GM23338 (cell line): ENCODE measurements at regions not wholly inside any gene's neighbourhood (a gene's known extent, or its start where the extent isn't known, plus 50 kb on each side); places are given as distances from the start of the nearest gene placed in this dataset.

ENCODE experiments used
- ATAC-seq: fragments of 200-7000 bp; cut with Tn5 transposase; 3 replicates; pipeline ENCODE4 v1.9.1; 2020
- DNase-seq: peaks from one replicate; pipeline ENCODE4 v3.0.0-alpha.2; 2015; ENCODE audit warnings: low spot score
- H2AFZ ChIP-seq: fragments of 200-600 bp; sonication (generic); 2 replicates; pipeline ENCODE4 v1.8.0; 2016; ENCODE audit warnings: antibody characterized with exemption, mild to moderate bottlenecking, moderate library complexity
- H3F3A ChIP-seq: fragments of 200-600 bp; sonication (generic); replicated peaks from 2 replicates; pipeline ENCODE4 v1.8.0; 2017; ENCODE audit warnings: antibody characterized with exemption, mixed run types, low read depth
- H3K27ac ChIP-seq: fragments of 200-600 bp; sonication (generic); 2 replicates; pipeline ENCODE4 v1.6.1; 2016; ENCODE audit warnings: low read depth
- H3K27me3 ChIP-seq: fragments of 200-600 bp; sonication (generic); 2 replicates; pipeline ENCODE4 v1.8.0; 2016; ENCODE audit warnings: mild to moderate bottlenecking, mixed run types, moderate library complexity; ENCODE audit not compliant: insufficient read depth
- H3K36me3 ChIP-seq: fragments of 200-600 bp; sonication (generic); 2 replicates; pipeline ENCODE4 v1.8.0; 2016; ENCODE audit warnings: mild to moderate bottlenecking; ENCODE audit not compliant: insufficient read depth
- H3K4me1 ChIP-seq: fragments of 200-600 bp; sonication (generic); 2 replicates; pipeline ENCODE4 v1.8.0; 2016; ENCODE audit warnings: mild to moderate bottlenecking, moderate library complexity; ENCODE audit not compliant: insufficient read depth
- H3K4me2 ChIP-seq: fragments of 200-600 bp; sonication (generic); 2 replicates; pipeline ENCODE4 v1.7.1; 2017; ENCODE audit warnings: mixed run types
- H3K4me3 ChIP-seq: fragments of 200-600 bp; sonication (generic); 2 replicates; pipeline ENCODE4 v1.6.1; 2016; ENCODE audit warnings: mixed run types
- H3K79me2 ChIP-seq: fragments of 200-600 bp; sonication (generic); replicated peaks from 2 replicates; pipeline ENCODE4 v1.8.0; 2017; ENCODE audit warnings: mild to moderate bottlenecking; ENCODE audit not compliant: insufficient read depth
- H3K9me2 ChIP-seq: fragments of 200-600 bp; sonication (generic); 2 replicates; pipeline ENCODE4 v1.8.0; 2017; ENCODE audit not compliant: insufficient read depth
- H4K20me1 ChIP-seq: fragments of 200-600 bp; sonication (generic); replicated peaks from 2 replicates; pipeline ENCODE4 v1.8.0; 2017; ENCODE audit warnings: mild to moderate bottlenecking; ENCODE audit not compliant: insufficient read depth
- H3K27ac Mint-ChIP-seq: 2 replicates; pipeline ENCODE4 v1.8.0; 2020; ENCODE audit warnings: inconsistent platforms, mild to moderate bottlenecking, moderate library complexity, mixed read lengths
- H3K27me3 Mint-ChIP-seq: 3 replicates; pipeline ENCODE4 v1.8.0; 2022; ENCODE audit warnings: low read depth, mild to moderate bottlenecking, moderate library complexity, mixed read lengths, inconsistent platforms; ENCODE audit not compliant: insufficient read depth, poor library complexity
- H3K36me3 Mint-ChIP-seq: 3 replicates; pipeline ENCODE4 v1.8.0; 2021; ENCODE audit warnings: low read depth, mild to moderate bottlenecking, inconsistent platforms, moderate library complexity, mixed read lengths
- H3K4me1 Mint-ChIP-seq: 3 replicates; pipeline ENCODE4 v1.8.0; 2020; ENCODE audit warnings: mild to moderate bottlenecking, inconsistent platforms, mixed read lengths
- H3K4me3 Mint-ChIP-seq: 3 replicates; pipeline ENCODE4 v1.8.0; 2021; ENCODE audit warnings: moderate library complexity, mild to moderate bottlenecking, inconsistent platforms, mixed read lengths
- H3K9me3 Mint-ChIP-seq: 3 replicates; pipeline ENCODE4 v1.8.0; 2020; ENCODE audit warnings: moderate library complexity, mild to moderate bottlenecking, inconsistent platforms, mixed read lengths
- CREB1 ChIP-seq: fragments of 250-450 bp; sonication (Bioruptor Pico); IDR thresholded peaks from 2 replicates; pipeline ENCODE4 v1.5.0; 2020; ENCODE audit warnings: low read depth, mild to moderate bottlenecking, moderate library complexity
- CTCF ChIP-seq, 2 experiments: fragments of 200-600 bp in 1 of 2; sonication (generic) in 1 of 2; conservative IDR thresholded peaks; 2 replicates each; pipeline versions ENCODE4 v1.5.1 to v1.6.1; 2016 to 2017; ENCODE audit warnings: antibody characterized with exemption in 2 of 2, low read depth in 2 of 2, mild to moderate bottlenecking in 2 of 2, moderate library complexity in 1 of 2
- ETS1 ChIP-seq: IDR thresholded peaks from 2 replicates; pipeline ENCODE4 v1.6.1; 2016; ENCODE audit warnings: antibody characterized with exemption
- EZH2 ChIP-seq: fragments of 200-600 bp; sonication (generic); IDR thresholded peaks from one replicate; pipeline ENCODE4 v1.8.0; 2017; ENCODE audit warnings: antibody characterized with exemption, mild to moderate bottlenecking, low read depth; ENCODE audit not compliant: unreplicated experiment
- EZH2phosphoT487 ChIP-seq: fragments of 200-600 bp; sonication (generic); IDR thresholded peaks from one replicate; pipeline ENCODE4 v1.8.1; 2018; ENCODE audit warnings: antibody characterized with exemption; ENCODE audit not compliant: unreplicated experiment
- JUNB ChIP-seq: IDR thresholded peaks from one replicate; pipeline ENCODE4 v1.6.1; 2016; ENCODE audit warnings: antibody characterized with exemption; ENCODE audit not compliant: unreplicated experiment
- NANOG ChIP-seq: IDR thresholded peaks from 2 replicates; pipeline ENCODE4 v1.6.1; 2016; ENCODE audit warnings: antibody characterized with exemption, borderline replicate concordance
- POLR2AphosphoS5 ChIP-seq: IDR thresholded peaks from 2 replicates; pipeline ENCODE4 v1.6.1; 2016; ENCODE audit warnings: antibody characterized with exemption, low read depth
- REST ChIP-seq: IDR thresholded peaks from one replicate; pipeline ENCODE4 v1.6.1; 2018; ENCODE audit warnings: antibody characterized with exemption; ENCODE audit not compliant: unreplicated experiment
- STAT1 ChIP-seq: IDR thresholded peaks from one replicate; pipeline ENCODE4 v1.6.1; 2016; ENCODE audit warnings: antibody characterized with exemption; ENCODE audit not compliant: unreplicated experiment
- ZNF114 ChIP-seq: fragments of 250-450 bp; sonication (Bioruptor Pico); IDR thresholded peaks from 2 replicates; pipeline ENCODE4 v1.5.0; 2020; ENCODE audit warnings: mild to moderate bottlenecking, moderate library complexity
- ZNF331 ChIP-seq: fragments of 250-450 bp; sonication (Bioruptor Pico); IDR thresholded peaks from 2 replicates; pipeline ENCODE4 v1.5.0; 2020; ENCODE audit warnings: low read depth, mild to moderate bottlenecking, moderate library complexity
- ZNF462 ChIP-seq: fragments of 250-450 bp; sonication (Bioruptor Pico); IDR thresholded peaks from 2 replicates; pipeline ENCODE4 v1.5.0; 2020; ENCODE audit warnings: mild to moderate bottlenecking, moderate library complexity

GRCh38 chr2:62424899-62425298, 81.1 kb downstream of the TMEM17 start (continued):
- no peak for TF ChIP-seq REST
- TF ChIP-seq POLR2AphosphoS5, result no peak
- no peak for TF ChIP-seq STAT1
- no peak for TF ChIP-seq ZNF114 (CRISPR knock-in tag)
- no peak for TF ChIP-seq NANOG
- TF ChIP-seq EZH2, result no peak

- H3K79me2 ChIP-seq, result no peaks in the 10 kb centered on the region
- no peaks in the 10 kb centered on the region for H3K27me3 ChIP-seq
- H3K4me1 ChIP-seq, result no peaks in the 10 kb centered on the region
- Mint-ChIP-seq H3K4me1 (no peaks in the 10 kb centered on the region), H3K27me3 (peaks cover 5% of the 10 kb centered on the region), H3K36me3 (no peaks in the 10 kb centered on the region; the same call in 2 of the 3 replicates), H3K9me3 (peaks cover 2% of the 10 kb centered on the region; the same call in 2 of the 3 replicates), H3K27ac (no peak overlapping the region), H3K4me3 (no peak overlapping the region)
- H4K20me1 ChIP-seq, result no peaks in the 10 kb centered on the region
- no peaks in the 10 kb centered on the region for H3K36me3 ChIP-seq
- H2AFZ ChIP-seq, result no peak overlapping the region
- DNase-seq (no peak), ATAC-seq (no peak)
- H3K27ac ChIP-seq, result no peak overlapping the region
- H3K9me2 ChIP-seq, result no peaks in the 10 kb centered on the region
- no peak overlapping the region for H3K4me2 ChIP-seq
- H3F3A ChIP-seq, result no peaks in the 10 kb centered on the region
- H3K4me3 ChIP-seq, result no peak overlapping the region
- TF ChIP-seq ZNF331 (CRISPR knock-in tag) (no peak), EZH2 (no peak), EZH2phosphoT487 (no peak), JUNB (no peak), STAT1 (no peak), ETS1 (no peak), CTCF (conservative IDR thresholded peaks at IDR 0.05; ENCODE audit: low read depth in 2 of 2) (no peak), ZNF114 (CRISPR knock-in tag) (no peak), CREB1 (CRISPR knock-in tag) (no peak), ZNF462 (CRISPR knock-in tag) (no peak), NANOG (no peak), POLR2AphosphoS5 (no peak)
These were observed 82.0 kb downstream of the TMEM17 start for GRCh38 chr2:62423883-62424458.
